ENCODE measurements at regions not wholly inside any gene's neighbourhood (a gene's known extent, or its start where the extent isn't known, plus 50 kb on each side); places are given as distances from the start of the nearest gene placed in this dataset.

DNA sequence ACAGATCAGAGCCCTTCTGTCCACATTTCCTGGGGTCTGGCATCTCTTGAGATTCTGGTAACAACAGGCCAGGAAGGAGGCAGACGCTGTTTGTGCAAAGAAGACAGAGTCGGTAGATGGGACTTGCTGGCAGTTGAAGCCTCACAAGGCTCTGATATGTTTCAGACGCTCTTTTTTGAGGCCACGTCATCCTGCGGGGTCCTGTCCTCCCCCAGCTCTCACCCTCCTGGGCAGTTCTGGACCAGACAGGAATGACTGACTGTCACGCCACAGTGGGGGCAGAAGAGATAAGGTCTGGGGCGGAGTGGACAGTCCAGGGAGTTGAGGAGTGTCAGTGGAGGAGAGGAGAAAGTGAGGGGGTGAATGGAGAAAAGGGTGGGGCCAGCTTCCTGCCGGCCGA lies 87.1 kb upstream of the SULF2 start:
- TF ChIP-seq POLR2AphosphoS5 (IDR thresholded peaks at IDR 0.05; ENCODE audit: low read depth): no peak
- TF ChIP-seq, protein P1, sequence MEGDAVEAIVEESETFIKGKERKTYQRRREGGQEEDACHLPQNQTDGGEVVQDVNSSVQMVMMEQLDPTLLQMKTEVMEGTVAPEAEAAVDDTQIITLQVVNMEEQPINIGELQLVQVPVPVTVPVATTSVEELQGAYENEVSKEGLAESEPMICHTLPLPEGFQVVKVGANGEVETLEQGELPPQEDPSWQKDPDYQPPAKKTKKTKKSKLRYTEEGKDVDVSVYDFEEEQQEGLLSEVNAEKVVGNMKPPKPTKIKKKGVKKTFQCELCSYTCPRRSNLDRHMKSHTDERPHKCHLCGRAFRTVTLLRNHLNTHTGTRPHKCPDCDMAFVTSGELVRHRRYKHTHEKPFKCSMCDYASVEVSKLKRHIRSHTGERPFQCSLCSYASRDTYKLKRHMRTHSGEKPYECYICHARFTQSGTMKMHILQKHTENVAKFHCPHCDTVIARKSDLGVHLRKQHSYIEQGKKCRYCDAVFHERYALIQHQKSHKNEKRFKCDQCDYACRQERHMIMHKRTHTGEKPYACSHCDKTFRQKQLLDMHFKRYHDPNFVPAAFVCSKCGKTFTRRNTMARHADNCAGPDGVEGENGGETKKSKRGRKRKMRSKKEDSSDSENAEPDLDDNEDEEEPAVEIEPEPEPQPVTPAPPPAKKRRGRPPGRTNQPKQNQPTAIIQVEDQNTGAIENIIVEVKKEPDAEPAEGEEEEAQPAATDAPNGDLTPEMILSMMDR (IDR thresholded peaks at IDR 0.05; ENCODE audit: insufficient read depth, low read length): no peak
- TF ChIP-seq SPI1 (IDR thresholded peaks at IDR 0.05; ENCODE audit: borderline replicate concordance, low read depth): no peak
- no peak for TF ChIP-seq REST (IDR thresholded peaks at IDR 0.05; ENCODE audit: insufficient replicate concordance, low read depth)
- no peak for TF ChIP-seq GABPA (IDR thresholded peaks at IDR 0.05; ENCODE audit: low read depth)
